H1 (cell line): ENCODE measurements at regions not wholly inside any gene's neighbourhood (a gene's known extent, or its start where the extent isn't known, plus 50 kb on each side); places are given as distances from the start of the nearest gene placed in this dataset.

Experiments
- CTCF ChIA-PET: fragments of 300-600 bp; sonication (Branson Sonifier 250); formaldehyde crosslinking; loops from one replicate; lab custom pipeline; 2021; ENCODE audit not compliant: partially characterized antibody; lab: Charles Lee
- POLR2A ChIA-PET: fragments of 300-600 bp; sonication (Branson Sonifier 250); formaldehyde crosslinking; loops from one replicate; lab custom pipeline; 2021; ENCODE audit warnings: inconsistent platforms; ENCODE audit not compliant: partially characterized antibody; lab: Charles Lee
- DNase-seq, 2 experiments: peaks; one replicate each; pipeline versions ENCODE4 v3.0.0 to v3.0.0-alpha.2; 2010 to 2022; ENCODE audit warnings: low spot score in 2 of 2, low read depth in 1 of 2, mixed read lengths in 1 of 2
- FAIRE-seq: peaks from 2 replicates; lab custom pipeline; 2011; peaks lifted over from hg19 to GRCh38; lab: Jason Lieb, UNC
- H2AFZ ChIP-seq: 2 replicates; pipeline ENCODE4 v1.8.1; 2012; ENCODE audit warnings: low read length, inconsistent platforms
- H2AK5ac ChIP-seq: 2 replicates; pipeline ENCODE4 v1.6.1; 2013; ENCODE audit warnings: low read depth, low read length
- H2BK120ac ChIP-seq: replicated peaks from 2 replicates; pipeline ENCODE3; 2013; ENCODE audit warnings: low read depth, low read length, inconsistent platforms
- H2BK12ac ChIP-seq: 2 replicates; pipeline ENCODE4 v1.6.1; 2013; ENCODE audit warnings: low read depth, low read length
- H2BK15ac ChIP-seq: 2 replicates; pipeline ENCODE4 v1.6.1; 2013; ENCODE audit warnings: low read length
- H2BK20ac ChIP-seq: 2 replicates; pipeline ENCODE4 v1.6.1; 2013; ENCODE audit warnings: low read length
- H2BK5ac ChIP-seq: 2 replicates; pipeline ENCODE4 v1.6.1; 2013; ENCODE audit warnings: low read depth, low read length
- H3K14ac ChIP-seq: 2 replicates; pipeline ENCODE4 v1.6.1; 2013; ENCODE audit warnings: inconsistent platforms; ENCODE audit not compliant: insufficient read length
- H3K18ac ChIP-seq: 2 replicates; pipeline ENCODE4 v1.6.1; 2013; ENCODE audit warnings: low read length; ENCODE audit errors: extremely low read depth
- H3K23ac ChIP-seq: 2 replicates; pipeline ENCODE4 v1.6.1; 2013; ENCODE audit warnings: inconsistent platforms; ENCODE audit not compliant: insufficient read length
- H3K23me2 ChIP-seq: 2 replicates; pipeline ENCODE4 v1.6.1; 2013; ENCODE audit warnings: low read depth, low read length
- H3K27ac ChIP-seq: 2 replicates; pipeline ENCODE4 v1.6.1; 2011; ENCODE audit warnings: low read depth, low read length, inconsistent platforms
- H3K27me3 ChIP-seq, 4 experiments: replicated peaks in 1 of 4; 1 replicate in 1 of 4; 2 replicates in 3 of 4; pipeline versions ENCODE4 v1.6.1 to v1.8.1; 2011 to 2013; ENCODE audit warnings: low read length in 3 of 4, mild to moderate bottlenecking in 3 of 4, inconsistent platforms in 2 of 4, mixed read lengths in 2 of 4, moderate library complexity in 1 of 4; ENCODE audit not compliant: control insufficient read depth in 3 of 4, insufficient read depth in 3 of 4; ENCODE audit errors: extremely low read depth in 1 of 4
- H3K36me3 ChIP-seq, 4 experiments: 2 replicates each; pipeline versions ENCODE4 v1.6.1 to v1.8.1; 2011 to 2013; ENCODE audit warnings: mild to moderate bottlenecking in 4 of 4, low read length in 3 of 4, moderate library complexity in 2 of 4, control low read depth in 1 of 4, inconsistent platforms in 1 of 4; ENCODE audit not compliant: insufficient read depth in 4 of 4, control insufficient read depth in 2 of 4
- H3K4ac ChIP-seq: replicated peaks from 2 replicates; pipeline ENCODE3; 2013; ENCODE audit warnings: low read length, low read depth, mixed read lengths, inconsistent platforms; ENCODE audit not compliant: insufficient read length
- H3K4me1 ChIP-seq, 4 experiments: replicated peaks in 1 of 4; 1 replicate in 1 of 4; 2 replicates in 3 of 4; pipeline versions ENCODE4 v1.6.1 to v1.8.1; 2011 to 2013; ENCODE audit warnings: low read length in 3 of 4, inconsistent platforms in 2 of 4, mixed read lengths in 1 of 4; ENCODE audit not compliant: insufficient read depth in 4 of 4, control insufficient read depth in 3 of 4
- H3K4me2 ChIP-seq, 2 experiments: 2 replicates each; pipeline versions ENCODE4 v1.6.1 to v1.8.1; 2011 to 2013; ENCODE audit warnings: low read depth in 2 of 2, low read length in 2 of 2, control low read depth in 1 of 2, inconsistent platforms in 1 of 2, mild to moderate bottlenecking in 1 of 2; ENCODE audit not compliant: insufficient read depth in 1 of 2
- H3K4me3 ChIP-seq, 4 experiments: fragments of 200-600, 300-600 bp in 1 of 4; sonication (generic), shearing (Covaris generic), sonication (Bioruptor Twin) in 1 of 4; 2 replicates each; pipeline versions ENCODE4 v1.5.1 to v1.8.1; 2011 to 2016; ENCODE audit warnings: low read length in 4 of 4, low read depth in 3 of 4, control low read depth in 2 of 4, inconsistent platforms in 2 of 4, mild to moderate bottlenecking in 2 of 4, mixed read lengths in 1 of 4, moderate library complexity in 1 of 4; ENCODE audit not compliant: insufficient read depth in 2 of 4; ENCODE audit errors: extremely low read depth in 1 of 4
- H3K56ac ChIP-seq: replicated peaks from 2 replicates; pipeline ENCODE3; 2013; ENCODE audit warnings: low read depth, mild to moderate bottlenecking, mixed read lengths, low read length, inconsistent platforms; ENCODE audit not compliant: insufficient read length
- H3K79me1 ChIP-seq: 2 replicates; pipeline ENCODE4 v1.6.1; 2013; ENCODE audit warnings: low read depth, low read length, control low read depth
- H3K79me2 ChIP-seq, 2 experiments: 2 replicates each; pipeline versions ENCODE4 v1.6.1 to v1.8.1; 2012 to 2013; ENCODE audit warnings: low read length in 2 of 2, mild to moderate bottlenecking in 2 of 2, inconsistent platforms in 1 of 2; ENCODE audit not compliant: insufficient read depth in 2 of 2, control insufficient read depth in 1 of 2
- H3K9ac ChIP-seq, 4 experiments: replicated peaks in 1 of 4; 1 replicate in 1 of 4; 2 replicates in 3 of 4; pipeline versions ENCODE4 v1.6.1 to v1.8.1; 2011 to 2013; ENCODE audit warnings: low read depth in 3 of 4, low read length in 3 of 4, control low read depth in 2 of 4, mild to moderate bottlenecking in 2 of 4, moderate library complexity in 2 of 4, inconsistent platforms in 1 of 4; ENCODE audit errors: extremely low read depth in 1 of 4
- H3K9me3 ChIP-seq, 2 experiments: 2 replicates each; pipeline versions ENCODE4 v1.6.1 to v1.8.1; 2012 to 2013; ENCODE audit warnings: mild to moderate bottlenecking in 2 of 2, moderate library complexity in 2 of 2, control low read depth in 1 of 2, inconsistent platforms in 1 of 2, low read depth in 1 of 2, low read length in 1 of 2, mixed read lengths in 1 of 2; ENCODE audit not compliant: insufficient read depth in 2 of 2
- H4K20me1 ChIP-seq, 2 experiments: replicated peaks in 1 of 2; 2 replicates each; pipeline versions ENCODE3 to v1.8.1; 2011 to 2013; ENCODE audit warnings: inconsistent platforms in 2 of 2, low read length in 2 of 2, mild to moderate bottlenecking in 1 of 2; ENCODE audit not compliant: insufficient read depth in 2 of 2, control insufficient read depth in 1 of 2
- H4K5ac ChIP-seq: 2 replicates; pipeline ENCODE4 v1.6.1; 2013; ENCODE audit warnings: low read length, low read depth, mixed read lengths, inconsistent platforms; ENCODE audit not compliant: insufficient read length
- H4K8ac ChIP-seq: 2 replicates; pipeline ENCODE4 v1.8.0; 2013; ENCODE audit warnings: mild to moderate bottlenecking, moderate library complexity, low read length, inconsistent platforms; ENCODE audit not compliant: insufficient read depth; ENCODE audit errors: extremely low read depth
- H4K91ac ChIP-seq: replicated peaks from 2 replicates; pipeline ENCODE3; 2013; ENCODE audit warnings: low read length, mixed read lengths, inconsistent platforms; ENCODE audit not compliant: insufficient read length
- ASH2L ChIP-seq: fragments of 200-600, 300-600 bp; sonication (generic); IDR thresholded peaks from one replicate; pipeline ENCODE4 v1.7.1; 2017; ENCODE audit warnings: low read length
- CEBPB ChIP-seq: IDR thresholded peaks from 2 replicates; pipeline ENCODE4 v1.6.1; 2012; ENCODE audit warnings: low read depth, low read length
- JUND ChIP-seq: IDR thresholded peaks from 2 replicates; pipeline ENCODE4 v1.6.1; 2011; ENCODE audit warnings: mild to moderate bottlenecking, improper control_type of control experiment, low read length
- KDM1A ChIP-seq: fragments of 200-600, 300-600 bp; sonication (generic); IDR thresholded peaks from 2 replicates; pipeline ENCODE4 v1.7.1; 2016; ENCODE audit warnings: mild to moderate bottlenecking, low read length, borderline replicate concordance
- POU5F1 ChIP-seq: IDR thresholded peaks from 2 replicates; pipeline ENCODE4 v1.6.1; 2011; ENCODE audit warnings: low read depth, mild to moderate bottlenecking, low read length, moderate library complexity
- TCF12 ChIP-seq: IDR thresholded peaks from 2 replicates; pipeline ENCODE4 v1.6.1; 2011; ENCODE audit warnings: low read depth, mild to moderate bottlenecking, low read length
- YY1 ChIP-seq: IDR thresholded peaks from 2 replicates; pipeline ENCODE4 v1.6.1; 2011; ENCODE audit warnings: low read depth, mild to moderate bottlenecking, low read length
- ZNF274 ChIP-seq: IDR thresholded peaks from 2 replicates; pipeline ENCODE4 v1.7.0; 2012; ENCODE audit warnings: low read length, borderline replicate concordance; ENCODE audit errors: extremely low read depth
- WGBS, 2 experiments: shearing (Covaris generic) in 1 of 2; methylation state at CpG; one replicate each; pipeline versions ENCODE4 v1.1.6 to v1.1.7; 2013 to 2015; ENCODE audit warnings: low lambda C conversion rate in 2 of 2, mixed read lengths in 2 of 2, inconsistent platforms in 1 of 2, low coverage in 1 of 2, missing lambda C conversion rate in 1 of 2; ENCODE audit not compliant: insufficient replicate concordance in 2 of 2, insufficient coverage in 1 of 2, insufficient read length in 1 of 2; ENCODE audit errors: extremely low coverage in 1 of 2, missing lambda C conversion rate in 1 of 2; 5-methylcytosine and 5-hydroxymethylcytosine counted together
- TF ChIP-seq, protein P1 (sequence below): IDR thresholded peaks from 2 replicates; pipeline ENCODE4 v1.6.1; 2011; ENCODE audit warnings: low read length, improper control_type of control experiment
- TF ChIP-seq, protein P2 (sequence below), 3 experiments: IDR thresholded peaks; 1 replicate in 2 of 3; 2 replicates in 1 of 3; pipeline versions ENCODE4 v1.5.1 to v1.6.1; 2011; ENCODE audit warnings: low read length in 3 of 3, mild to moderate bottlenecking in 3 of 3, inconsistent platforms in 2 of 3, low read depth in 1 of 3, moderate library complexity in 1 of 3; ENCODE audit not compliant: insufficient read depth in 1 of 3; ENCODE audit errors: control extremely low read depth in 1 of 3

DNA sequence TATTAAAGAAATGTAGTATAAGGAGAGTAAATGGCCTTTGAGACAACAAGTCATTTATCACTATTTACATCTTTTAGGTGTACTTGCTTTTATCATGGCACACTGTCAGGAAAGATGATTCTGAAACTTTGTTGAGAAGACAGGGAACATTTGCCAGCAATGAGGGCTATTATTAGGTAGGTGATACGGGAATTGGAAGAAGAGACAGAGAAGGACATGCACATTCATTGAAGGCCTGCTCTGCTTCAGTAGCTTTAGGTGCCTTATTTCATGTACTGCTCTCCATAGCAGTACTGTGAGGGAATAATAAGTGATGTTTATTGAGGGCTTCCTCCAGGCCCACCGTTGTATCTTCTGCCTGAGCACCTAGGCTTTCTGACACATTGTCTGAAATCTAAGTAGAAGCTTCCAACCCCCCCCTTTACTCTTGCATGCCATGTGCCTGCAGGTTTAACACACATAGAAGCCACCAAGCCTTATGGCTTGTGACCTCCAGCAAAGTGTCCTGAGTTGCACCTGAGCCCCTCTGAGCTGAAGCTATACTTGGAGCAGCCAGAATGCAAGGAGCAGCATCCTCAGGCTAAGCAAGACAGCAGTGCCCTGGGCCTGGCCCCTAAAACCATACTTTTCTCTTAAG lies 275.2 kb upstream of the VLDLR start:
- FAIRE-seq (no peak), DNase-seq (no peak)
- Histone ChIP-seq H2AFZ (no peak overlapping the region), H3K4me3 (no peak overlapping the region), H3K27me3 (no peaks in the 10 kb centered on the region), H3K4me2 (no peak overlapping the region), H3K4ac (no peak overlapping the region), H2BK12ac (no peak overlapping the region; the same call in 1 of the 2 replicates), H3K56ac (no peak overlapping the region), H4K20me1 (no peaks in the 10 kb centered on the region), H3K9ac (no peak overlapping the region), H3K36me3 (peaks cover 0 to 2% (median 0%) of the 10 kb centered on the region in 4 experiments; a peak in 1 of 8 replicates), H3K23ac (no peak overlapping the region), H3K4me1 (no peaks in the 10 kb centered on the region), H2BK15ac (peak overlapping the region; percentile 18; the same call in 1 of the 2 replicates), H3K27ac (no peak overlapping the region), H3K14ac (no peak overlapping the region), H2BK120ac (no peak overlapping the region), H4K8ac (no peak overlapping the region), H3K79me2 (no peaks in the 10 kb centered on the region), H3K9me3 (peaks cover 8 to 9% of the 10 kb centered on the region in 2 experiments), H2BK20ac (no peak overlapping the region), H2AK5ac (no peak overlapping the region), H4K5ac (no peak overlapping the region), H4K91ac (no peak overlapping the region), H3K18ac (no peak overlapping the region), H3K23me2 (no peaks in the 10 kb centered on the region), H3K79me1 (no peaks in the 10 kb centered on the region), H2BK5ac (no peak overlapping the region; the same call in 1 of the 2 replicates)
- CTCF ChIA-PET: interaction anchor here (1.5 kb wide), 1 partner anchor 9 kb away, joined by 3 read pairs; no protein-coding TSS in a partner anchor
- TF ChIP-seq, protein P1, sequence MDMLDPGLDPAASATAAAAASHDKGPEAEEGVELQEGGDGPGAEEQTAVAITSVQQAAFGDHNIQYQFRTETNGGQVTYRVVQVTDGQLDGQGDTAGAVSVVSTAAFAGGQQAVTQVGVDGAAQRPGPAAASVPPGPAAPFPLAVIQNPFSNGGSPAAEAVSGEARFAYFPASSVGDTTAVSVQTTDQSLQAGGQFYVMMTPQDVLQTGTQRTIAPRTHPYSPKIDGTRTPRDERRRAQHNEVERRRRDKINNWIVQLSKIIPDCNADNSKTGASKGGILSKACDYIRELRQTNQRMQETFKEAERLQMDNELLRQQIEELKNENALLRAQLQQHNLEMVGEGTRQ: no peak
- TF ChIP-seq POU5F1 (no peak), ASH2L (no peak), CEBPB (no peak), ZNF274 (no peak), YY1 (no peak), JUND (no peak), TCF12 (no peak), KDM1A (no peak)
- TF ChIP-seq, protein P2, sequence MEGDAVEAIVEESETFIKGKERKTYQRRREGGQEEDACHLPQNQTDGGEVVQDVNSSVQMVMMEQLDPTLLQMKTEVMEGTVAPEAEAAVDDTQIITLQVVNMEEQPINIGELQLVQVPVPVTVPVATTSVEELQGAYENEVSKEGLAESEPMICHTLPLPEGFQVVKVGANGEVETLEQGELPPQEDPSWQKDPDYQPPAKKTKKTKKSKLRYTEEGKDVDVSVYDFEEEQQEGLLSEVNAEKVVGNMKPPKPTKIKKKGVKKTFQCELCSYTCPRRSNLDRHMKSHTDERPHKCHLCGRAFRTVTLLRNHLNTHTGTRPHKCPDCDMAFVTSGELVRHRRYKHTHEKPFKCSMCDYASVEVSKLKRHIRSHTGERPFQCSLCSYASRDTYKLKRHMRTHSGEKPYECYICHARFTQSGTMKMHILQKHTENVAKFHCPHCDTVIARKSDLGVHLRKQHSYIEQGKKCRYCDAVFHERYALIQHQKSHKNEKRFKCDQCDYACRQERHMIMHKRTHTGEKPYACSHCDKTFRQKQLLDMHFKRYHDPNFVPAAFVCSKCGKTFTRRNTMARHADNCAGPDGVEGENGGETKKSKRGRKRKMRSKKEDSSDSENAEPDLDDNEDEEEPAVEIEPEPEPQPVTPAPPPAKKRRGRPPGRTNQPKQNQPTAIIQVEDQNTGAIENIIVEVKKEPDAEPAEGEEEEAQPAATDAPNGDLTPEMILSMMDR (IDR thresholded peaks at IDR 0.05; ENCODE audit: control extremely low read depth in 1 of 3, insufficient read depth in 1 of 3, low read depth in 1 of 3, low read length in 3 of 3): no peak
- 91% methylated on average over 2 of the region's 2 CpGs; no CpG with 5 or more reads in 1 of the 2 experiments for WGBS, 2 experiments
- POLR2A ChIA-PET: no interaction called here
